ENCODE measurements at regions not wholly inside any gene's neighbourhood (a gene's known extent, or its start where the extent isn't known, plus 50 kb on each side); places are given as distances from the start of the nearest gene placed in this dataset.

DNA sequence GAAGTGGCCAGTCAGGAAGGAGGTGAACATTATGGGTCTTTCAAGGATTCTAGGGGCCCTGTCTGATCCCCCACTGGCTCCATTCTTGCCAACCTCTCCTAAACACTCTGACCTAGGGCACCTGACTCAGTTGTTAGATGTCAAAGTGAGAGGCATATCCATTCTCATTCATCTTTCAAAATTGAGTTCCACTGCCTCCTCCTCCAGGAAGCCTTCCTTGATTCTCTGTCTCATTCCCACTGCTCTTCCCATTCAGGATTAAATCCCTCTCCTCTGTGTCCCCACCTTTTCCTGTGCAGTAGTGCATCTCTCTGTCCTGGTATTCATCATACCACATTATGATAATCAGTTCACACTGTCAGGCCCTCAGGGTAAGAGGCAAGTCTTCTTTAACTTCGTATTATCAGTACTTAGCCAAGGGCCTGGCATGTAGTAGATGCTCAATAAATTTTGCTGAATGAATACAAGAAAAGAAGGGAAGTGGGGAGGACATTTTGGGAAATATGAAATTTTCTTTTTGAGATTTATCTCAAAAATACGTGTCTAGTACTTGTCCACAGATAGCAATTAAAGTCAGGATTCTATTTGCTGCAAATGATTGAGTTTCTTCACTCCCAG is 61.8 kb upstream of the ITPKB start:
- Mint-ChIP-seq H3K4me1 (ENCODE audit: unreplicated experiment) (peaks cover 35% of the 10 kb centered on the region), H3K4me3 (ENCODE audit: unreplicated experiment) (no peak overlapping the region), H3K36me3 (ENCODE audit: low read depth, unreplicated experiment) (peaks cover 3% of the 10 kb centered on the region), H3K27me3 (ENCODE audit: unreplicated experiment) (peaks cover 6% of the 10 kb centered on the region), H3K27ac (ENCODE audit: unreplicated experiment) (no peak overlapping the region), H3K9me3 (ENCODE audit: unreplicated experiment) (no peaks in the 10 kb centered on the region)
- TF ChIP-seq, protein P1, sequence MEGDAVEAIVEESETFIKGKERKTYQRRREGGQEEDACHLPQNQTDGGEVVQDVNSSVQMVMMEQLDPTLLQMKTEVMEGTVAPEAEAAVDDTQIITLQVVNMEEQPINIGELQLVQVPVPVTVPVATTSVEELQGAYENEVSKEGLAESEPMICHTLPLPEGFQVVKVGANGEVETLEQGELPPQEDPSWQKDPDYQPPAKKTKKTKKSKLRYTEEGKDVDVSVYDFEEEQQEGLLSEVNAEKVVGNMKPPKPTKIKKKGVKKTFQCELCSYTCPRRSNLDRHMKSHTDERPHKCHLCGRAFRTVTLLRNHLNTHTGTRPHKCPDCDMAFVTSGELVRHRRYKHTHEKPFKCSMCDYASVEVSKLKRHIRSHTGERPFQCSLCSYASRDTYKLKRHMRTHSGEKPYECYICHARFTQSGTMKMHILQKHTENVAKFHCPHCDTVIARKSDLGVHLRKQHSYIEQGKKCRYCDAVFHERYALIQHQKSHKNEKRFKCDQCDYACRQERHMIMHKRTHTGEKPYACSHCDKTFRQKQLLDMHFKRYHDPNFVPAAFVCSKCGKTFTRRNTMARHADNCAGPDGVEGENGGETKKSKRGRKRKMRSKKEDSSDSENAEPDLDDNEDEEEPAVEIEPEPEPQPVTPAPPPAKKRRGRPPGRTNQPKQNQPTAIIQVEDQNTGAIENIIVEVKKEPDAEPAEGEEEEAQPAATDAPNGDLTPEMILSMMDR (IDR thresholded peaks at IDR 0.05; ENCODE audit: unreplicated experiment): no peak
- DNase-seq (ENCODE audit: low spot score): no peak

DNA sequence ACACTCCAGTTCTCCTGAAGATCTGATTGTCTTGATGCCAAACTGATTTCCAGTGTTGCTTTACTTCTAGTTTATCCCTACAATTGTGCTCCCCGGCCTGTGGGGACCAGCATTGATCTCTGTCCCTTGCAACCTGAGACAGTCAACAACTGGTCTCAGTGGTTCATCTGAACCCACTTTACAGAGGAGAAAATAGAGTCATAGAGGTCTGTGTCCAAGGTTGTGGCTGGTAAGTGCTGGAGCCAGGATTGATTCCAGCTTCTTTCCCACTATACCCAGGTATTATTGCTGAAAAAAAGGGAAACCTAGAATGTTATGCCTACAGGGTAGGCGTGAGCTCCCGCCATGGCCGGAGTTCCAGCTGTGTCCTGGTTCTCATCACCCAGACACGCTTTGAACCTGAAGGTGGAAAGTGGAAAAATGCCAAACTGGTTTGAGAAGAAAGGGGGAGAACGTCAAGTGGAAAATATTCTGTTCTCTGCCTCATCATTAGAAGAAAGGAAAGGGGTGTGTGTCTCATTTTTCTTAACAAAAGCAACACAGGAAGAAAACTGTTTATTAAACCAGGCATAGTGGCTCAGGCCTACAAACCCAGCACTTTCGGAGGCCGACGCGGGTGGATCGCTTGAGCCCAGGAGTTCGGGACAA is 60.7 kb upstream of the ITPKB start:
- no peak overlapping the region for H3K4me3 Mint-ChIP-seq (ENCODE audit: unreplicated experiment)
- TF ChIP-seq, protein P1 (IDR thresholded peaks at IDR 0.05; ENCODE audit: unreplicated experiment): no peak
- peak overlapping the region; percentile 45 for H3K27ac Mint-ChIP-seq (ENCODE audit: unreplicated experiment)
- H3K4me1 Mint-ChIP-seq (ENCODE audit: unreplicated experiment): peaks cover 32% of the 10 kb centered on the region
- peaks cover 2% of the 10 kb centered on the region for H3K36me3 Mint-ChIP-seq (ENCODE audit: low read depth, unreplicated experiment)
- peaks cover 6% of the 10 kb centered on the region for H3K27me3 Mint-ChIP-seq (ENCODE audit: unreplicated experiment)
- DNase-seq (ENCODE audit: low spot score): no peak
- H3K9me3 Mint-ChIP-seq (ENCODE audit: unreplicated experiment): no peaks in the 10 kb centered on the region

DNA sequence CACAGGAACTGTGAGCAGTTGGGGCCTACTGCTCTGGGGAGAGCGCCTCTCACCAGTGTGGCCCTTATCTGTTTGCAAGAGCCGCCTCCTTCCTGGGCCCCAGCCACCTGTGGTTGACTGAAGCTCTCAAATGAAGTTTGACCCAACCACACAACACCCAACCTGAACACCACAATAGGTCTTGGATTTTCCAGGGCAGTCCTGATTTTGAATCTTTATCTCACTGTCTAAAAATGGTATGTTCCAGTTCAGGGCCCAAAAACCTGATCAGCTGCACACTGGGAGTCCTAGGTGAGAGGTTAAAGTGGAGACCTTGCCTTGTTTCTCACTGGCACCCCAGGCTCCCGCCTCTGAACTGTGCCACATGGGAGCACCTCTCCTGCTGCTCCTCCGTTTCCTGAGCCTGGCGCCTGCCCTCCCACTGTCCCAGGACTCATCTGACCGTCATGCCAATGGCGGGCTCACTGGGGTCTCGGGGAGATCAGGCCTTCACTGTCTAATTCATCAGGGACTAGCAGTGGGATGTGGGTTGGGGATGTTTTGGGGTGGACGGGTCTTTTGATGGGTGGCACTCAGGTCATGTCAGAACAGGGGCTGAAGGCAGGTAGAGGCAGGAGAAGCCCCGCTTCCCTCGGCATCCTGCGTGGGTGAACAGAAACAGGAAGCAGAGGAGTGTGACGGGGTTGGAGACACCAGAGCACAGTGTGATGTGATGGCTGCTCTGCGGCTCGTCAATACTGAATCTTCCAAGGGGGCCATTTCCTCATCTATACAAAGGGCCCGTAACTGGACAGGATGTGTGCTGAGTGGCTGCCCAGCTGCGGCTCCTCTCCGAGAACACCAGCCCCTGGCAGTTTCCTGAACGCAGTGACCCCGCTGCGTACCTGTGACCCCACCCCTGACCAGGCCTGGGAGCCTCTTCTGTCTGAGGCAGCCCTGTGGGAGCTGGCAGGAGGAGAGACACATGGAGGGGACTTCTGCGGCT is 59.6 kb upstream of the ITPKB start:
- peak; percentile 15 for DNase-seq (ENCODE audit: low spot score)
- peak overlapping the region; percentile 89 for H3K27ac Mint-ChIP-seq (ENCODE audit: unreplicated experiment)

DNA sequence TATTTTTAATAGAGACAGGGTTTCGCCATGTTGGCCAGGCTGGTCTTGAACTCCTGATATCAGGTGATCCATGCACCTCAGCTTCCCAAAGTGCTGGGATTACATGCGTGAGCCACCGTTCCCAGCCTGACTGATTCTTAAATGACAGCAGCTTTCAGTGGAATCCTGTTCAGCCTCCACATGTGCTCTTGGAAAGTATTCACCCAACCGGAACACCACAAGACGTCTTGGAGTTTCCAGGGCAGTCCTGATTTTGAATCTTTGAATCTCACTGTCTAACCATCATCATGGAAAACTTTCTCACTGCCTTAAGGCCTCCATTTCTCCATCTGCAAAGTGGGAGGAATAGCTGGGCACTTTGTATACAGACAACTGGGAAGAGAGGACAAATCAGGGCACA is 58.1 kb upstream of the ITPKB start:
- peaks cover 47% of the 10 kb centered on the region for H3K4me1 Mint-ChIP-seq (ENCODE audit: unreplicated experiment)
- DNase-seq (ENCODE audit: low spot score): no peak
- no peaks in the 10 kb centered on the region for H3K9me3 Mint-ChIP-seq (ENCODE audit: unreplicated experiment)
- H3K36me3 Mint-ChIP-seq (ENCODE audit: low read depth, unreplicated experiment): no peaks in the 10 kb centered on the region
- TF ChIP-seq, protein P1 (IDR thresholded peaks at IDR 0.05; ENCODE audit: unreplicated experiment): no peak
- H3K27me3 Mint-ChIP-seq (ENCODE audit: unreplicated experiment): peaks cover 6% of the 10 kb centered on the region
- H3K27ac Mint-ChIP-seq (ENCODE audit: unreplicated experiment): no peak overlapping the region
- no peak overlapping the region for H3K4me3 Mint-ChIP-seq (ENCODE audit: unreplicated experiment)

More for the DNA sequence above, 59.6 kb upstream of the ITPKB start:
- no peaks in the 10 kb centered on the region for H3K9me3 Mint-ChIP-seq (ENCODE audit: unreplicated experiment)
- TF ChIP-seq, protein P1 (IDR thresholded peaks at IDR 0.05; ENCODE audit: unreplicated experiment): no peak
- peaks cover 35% of the 10 kb centered on the region for H3K4me1 Mint-ChIP-seq (ENCODE audit: unreplicated experiment)
- peaks cover 6% of the 10 kb centered on the region for H3K27me3 Mint-ChIP-seq (ENCODE audit: unreplicated experiment)
- H3K36me3 Mint-ChIP-seq (ENCODE audit: low read depth, unreplicated experiment): no peaks in the 10 kb centered on the region
- no peak overlapping the region for H3K4me3 Mint-ChIP-seq (ENCODE audit: unreplicated experiment)
